Thyroid gland (tissue), 4 donors: ENCODE measurements at regions not wholly inside any gene's neighbourhood (a gene's known extent, or its start where the extent isn't known, plus 50 kb on each side); places are given as distances from the start of the nearest gene placed in this dataset.
"Not testable (repeated sequence)": the region's sequence is repeated elsewhere in the genome, so short reads cannot be mapped to it uniquely, and the experiment has no call there.

ENCODE experiments used
- POLR2A ChIP-seq, 2 donors: fragments of 450-650 bp; IDR thresholded peaks; one replicate each; pipeline ENCODE4 v1.6.1; 2017; ENCODE audit warnings: antibody characterized with exemption in 2 of 2, mild to moderate bottlenecking in 2 of 2, moderate library complexity in 1 of 2
- TF ChIP-seq, protein P1 (sequence below), 6 experiments: fragments of 200-600 bp in 3 of 6; fragments of 450-650 bp in 3 of 6; sonication (generic) in 3 of 6; IDR thresholded peaks; one replicate each; pipeline ENCODE4 v1.5.1; 2016 to 2019; ENCODE audit warnings: antibody characterized with exemption in 6 of 6, mild to moderate bottlenecking in 2 of 6, inconsistent platforms in 1 of 6, moderate library complexity in 1 of 6

DNA sequence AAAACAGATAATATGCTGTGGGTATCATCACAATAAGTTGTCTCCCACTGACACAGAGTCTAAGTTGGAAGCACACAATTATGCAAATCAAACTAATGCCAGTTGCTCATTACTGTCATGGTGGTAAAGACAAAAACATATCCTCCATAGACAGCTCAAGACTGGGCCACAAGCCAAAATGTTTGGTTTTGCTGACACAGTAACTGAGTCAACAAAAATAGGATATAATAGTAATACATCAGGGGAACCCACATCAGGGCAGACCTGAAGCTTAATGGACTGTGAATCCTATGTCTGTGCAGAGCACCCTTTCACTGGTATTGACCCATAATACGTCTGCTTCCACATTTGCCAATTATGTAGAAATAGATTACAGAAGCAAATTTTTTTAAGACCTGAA lies 597.8 kb downstream of the TTLL7 start:
- TF ChIP-seq, protein P1, sequence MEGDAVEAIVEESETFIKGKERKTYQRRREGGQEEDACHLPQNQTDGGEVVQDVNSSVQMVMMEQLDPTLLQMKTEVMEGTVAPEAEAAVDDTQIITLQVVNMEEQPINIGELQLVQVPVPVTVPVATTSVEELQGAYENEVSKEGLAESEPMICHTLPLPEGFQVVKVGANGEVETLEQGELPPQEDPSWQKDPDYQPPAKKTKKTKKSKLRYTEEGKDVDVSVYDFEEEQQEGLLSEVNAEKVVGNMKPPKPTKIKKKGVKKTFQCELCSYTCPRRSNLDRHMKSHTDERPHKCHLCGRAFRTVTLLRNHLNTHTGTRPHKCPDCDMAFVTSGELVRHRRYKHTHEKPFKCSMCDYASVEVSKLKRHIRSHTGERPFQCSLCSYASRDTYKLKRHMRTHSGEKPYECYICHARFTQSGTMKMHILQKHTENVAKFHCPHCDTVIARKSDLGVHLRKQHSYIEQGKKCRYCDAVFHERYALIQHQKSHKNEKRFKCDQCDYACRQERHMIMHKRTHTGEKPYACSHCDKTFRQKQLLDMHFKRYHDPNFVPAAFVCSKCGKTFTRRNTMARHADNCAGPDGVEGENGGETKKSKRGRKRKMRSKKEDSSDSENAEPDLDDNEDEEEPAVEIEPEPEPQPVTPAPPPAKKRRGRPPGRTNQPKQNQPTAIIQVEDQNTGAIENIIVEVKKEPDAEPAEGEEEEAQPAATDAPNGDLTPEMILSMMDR (IDR thresholded peaks at IDR 0.05) = not testable (repeated sequence)
- TF ChIP-seq POLR2A (IDR thresholded peaks at IDR 0.05) = not testable (repeated sequence)
